CD14-positive monocyte (primary cell): ENCODE measurements at regions not wholly inside any gene's neighbourhood (a gene's known extent, or its start where the extent isn't known, plus 50 kb on each side); places are given as distances from the start of the nearest gene placed in this dataset.

ENCODE experiments used
- DNase-seq, 3 donors: peaks; one replicate each; pipeline ENCODE4 v3.0.0-alpha.2; 2011 to 2022
- H2AFZ ChIP-seq: 2 replicates; pipeline ENCODE4 v1.6.0; 2012; ENCODE audit warnings: mild to moderate bottlenecking, low read depth, low read length, inconsistent platforms; ENCODE audit not compliant: insufficient read depth, poor library complexity, severe bottlenecking
- H3K27ac ChIP-seq, 2 donors: 1 replicate in 1 of 2; 2 replicates in 1 of 2; pipeline ENCODE4 v1.5.1; 2012 to 2013; ENCODE audit warnings: low read length in 2 of 2, control low read depth in 1 of 2, inconsistent platforms in 1 of 2, low read depth in 1 of 2, mild to moderate bottlenecking in 1 of 2
- H3K27me3 ChIP-seq, 2 donors: one replicate each; pipeline versions ENCODE4 v1.6.0 to v1.6.1; 2011 to 2013; ENCODE audit warnings: low read length in 2 of 2; ENCODE audit not compliant: control insufficient read depth in 2 of 2, insufficient read depth in 2 of 2
- H3K36me3 ChIP-seq, 2 donors: replicated peaks in 1 of 2; 1 replicate in 1 of 2; 2 replicates in 1 of 2; pipeline versions ENCODE4 v1.5.1 to v1.6.1; 2012 to 2013; ENCODE audit warnings: low read length in 2 of 2, control low read depth in 1 of 2, inconsistent platforms in 1 of 2, mild to moderate bottlenecking in 1 of 2; ENCODE audit not compliant: insufficient read depth in 2 of 2, control insufficient read depth in 1 of 2
- H3K4me1 ChIP-seq, 2 donors: 1 replicate in 1 of 2; 2 replicates in 1 of 2; pipeline versions ENCODE4 v1.5.1 to v1.6.1; 2012 to 2013; ENCODE audit warnings: low read length in 2 of 2, control low read depth in 1 of 2, inconsistent platforms in 1 of 2, mild to moderate bottlenecking in 1 of 2, moderate library complexity in 1 of 2; ENCODE audit not compliant: insufficient read depth in 2 of 2, control insufficient read depth in 1 of 2
- H3K4me2 ChIP-seq: replicated peaks from 2 replicates; pipeline ENCODE3; 2012; ENCODE audit warnings: low read length, moderate library complexity, mild to moderate bottlenecking; ENCODE audit not compliant: poor library complexity, severe bottlenecking; ENCODE audit errors: extremely low read depth
- H3K4me3 ChIP-seq, 3 experiments: fragments of 200-600 bp in 1 of 3; sonication (generic) in 1 of 3; replicated peaks in 1 of 3; 1 replicate in 2 of 3; 2 replicates in 1 of 3; pipeline ENCODE4 v1.5.1; 2011 to 2013; ENCODE audit warnings: low read length in 3 of 3, mild to moderate bottlenecking in 3 of 3, control low read depth in 2 of 3, low read depth in 2 of 3, inconsistent platforms in 1 of 3, moderate library complexity in 1 of 3
- H3K79me2 ChIP-seq: 2 replicates; pipeline ENCODE4 v1.6.0; 2012; ENCODE audit warnings: mild to moderate bottlenecking, control low read depth, inconsistent platforms, low read length, moderate library complexity; ENCODE audit not compliant: insufficient read depth
- H3K9ac ChIP-seq: 2 replicates; pipeline ENCODE4 v1.6.0; 2017; ENCODE audit warnings: low read length, mild to moderate bottlenecking; ENCODE audit not compliant: insufficient read depth, poor library complexity, severe bottlenecking
- H3K9me3 ChIP-seq, 2 donors: replicated peaks in 1 of 2; 1 replicate in 1 of 2; 2 replicates in 1 of 2; pipeline versions ENCODE4 v1.5.1 to v1.6.1; 2012 to 2013; ENCODE audit warnings: low read length in 2 of 2, control low read depth in 1 of 2; ENCODE audit not compliant: control insufficient read depth in 1 of 2, insufficient read depth in 1 of 2
- H4K20me1 ChIP-seq: 2 replicates; pipeline ENCODE4 v1.6.0; 2012; ENCODE audit warnings: mild to moderate bottlenecking, low read length, control low read depth, moderate library complexity; ENCODE audit not compliant: insufficient read depth
- H3K27ac Mint-ChIP-seq, 7 donors: one replicate each; pipeline ENCODE4 v1.8.0; 2020; ENCODE audit warnings: mild to moderate bottlenecking in 7 of 7, mixed read lengths in 7 of 7, moderate library complexity in 6 of 7, inconsistent platforms in 2 of 7
- H3K27me3 Mint-ChIP-seq, 3 donors: one replicate each; pipeline ENCODE4 v1.8.0; 2021 to 2022; ENCODE audit warnings: low read depth in 3 of 3, mild to moderate bottlenecking in 3 of 3, mixed read lengths in 3 of 3, moderate library complexity in 3 of 3, inconsistent platforms in 1 of 3
- H3K36me3 Mint-ChIP-seq, 2 donors: one replicate each; pipeline ENCODE4 v1.8.0; 2020; ENCODE audit warnings: mixed read lengths in 2 of 2, inconsistent platforms in 1 of 2, mild to moderate bottlenecking in 1 of 2
- H3K4me1 Mint-ChIP-seq: one replicate; pipeline ENCODE4 v1.8.0; 2020; ENCODE audit warnings: mild to moderate bottlenecking, mixed read lengths
- H3K4me3 Mint-ChIP-seq, 2 donors: one replicate each; pipeline ENCODE4 v1.8.0; 2020; ENCODE audit warnings: mild to moderate bottlenecking in 2 of 2, mixed read lengths in 2 of 2, moderate library complexity in 1 of 2
- H3K9me3 Mint-ChIP-seq, 7 donors: one replicate each; pipeline ENCODE4 v1.8.0; 2020 to 2022; ENCODE audit warnings: mixed read lengths in 7 of 7, mild to moderate bottlenecking in 6 of 7, moderate library complexity in 6 of 7, inconsistent platforms in 2 of 7
- CTCF ChIP-seq: fragments of 200-600 bp; IDR thresholded peaks from one replicate; pipeline ENCODE4 v1.8.0; 2022; ENCODE audit warnings: antibody characterized with exemption, mild to moderate bottlenecking
- WGBS: methylation state at CpG from one replicate; pipeline ENCODE4 v1.1.5; 2013; ENCODE audit warnings: missing lambda C conversion rate; ENCODE audit not compliant: insufficient coverage; 5-methylcytosine and 5-hydroxymethylcytosine counted together
- intact Hi-C, 2 donors: fragments of 100-400 bp; cut with micrococcal nuclease; formaldehyde crosslinking; loops; one replicate each; pipeline versions ENCODE4 v1.15.0 to v1.15.1; 2023

GRCh38 chr13:104295537-104295936 is 1229.3 kb upstream of the SLC10A2 start:
- Histone ChIP-seq H3K4me3 (no peak overlapping the region), H3K36me3 (no peaks in the 10 kb centered on the region), H3K4me2 (no peak overlapping the region), H3K4me1 (no peaks in the 10 kb centered on the region), H4K20me1 (no peaks in the 10 kb centered on the region), H2AFZ (no peak overlapping the region), H3K27ac (no peak overlapping the region), H3K79me2 (no peaks in the 10 kb centered on the region), H3K27me3 (no peaks in the 10 kb centered on the region), H3K9me3 (peaks cover 0 to 17% of the 10 kb centered on the region in 2 donors), H3K9ac (no peak overlapping the region)
- no peak for DNase-seq
- 100% methylated on average over 2 of the region's 5 CpGs for WGBS
- no peaks in the 10 kb centered on the region for H3K36me3 Mint-ChIP-seq
- H3K27ac Mint-ChIP-seq = no peak overlapping the region
- no peak overlapping the region for H3K4me3 Mint-ChIP-seq
- peaks cover 0 to 6% (median 2%) of the 10 kb centered on the region in 7 donors for H3K9me3 Mint-ChIP-seq
- H3K27me3 Mint-ChIP-seq = peaks cover 0 to 2% (median 0%) of the 10 kb centered on the region in 3 donors
- TF ChIP-seq CTCF = no peak
- intact Hi-C loops = no loop called here
- H3K4me1 Mint-ChIP-seq = no peaks in the 10 kb centered on the region

DNA sequence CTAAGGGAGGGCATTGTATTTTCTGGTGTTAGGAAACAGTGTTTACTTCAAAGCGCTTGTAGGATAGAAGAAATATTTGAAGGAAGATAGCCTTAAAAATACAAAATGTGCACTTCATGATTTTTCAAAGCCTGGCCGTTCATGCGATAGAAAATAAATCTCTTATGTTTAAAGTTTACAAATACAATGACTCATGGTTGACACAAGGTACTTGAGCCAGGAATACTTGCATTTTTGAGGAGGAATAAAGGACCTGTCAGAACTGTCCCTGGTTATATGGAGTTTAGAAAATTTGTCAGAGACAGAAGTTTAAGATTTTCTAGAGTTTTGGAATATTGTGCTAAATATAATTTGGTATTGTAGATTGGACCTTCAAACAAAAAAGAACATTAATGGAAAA is 1223.2 kb upstream of the SLC10A2 start:
- Histone ChIP-seq H3K36me3 (no peaks in the 10 kb centered on the region), H3K9me3 (no peaks in the 10 kb centered on the region), H3K4me2 (no peak overlapping the region), H3K79me2 (no peaks in the 10 kb centered on the region), H3K9ac (no peak overlapping the region), H2AFZ (no peak overlapping the region), H3K27ac (no peak overlapping the region), H3K27me3 (no peaks in the 10 kb centered on the region), H4K20me1 (no peaks in the 10 kb centered on the region), H3K4me3 (no peak overlapping the region), H3K4me1 (no peaks in the 10 kb centered on the region)
- WGBS = no CpG with 5 or more reads among the region's 3 CpGs
- Mint-ChIP-seq H3K4me1 (no peaks in the 10 kb centered on the region), H3K36me3 (no peaks in the 10 kb centered on the region), H3K9me3 (peaks cover 0 to 5% (median 2%) of the 10 kb centered on the region in 7 donors), H3K4me3 (no peak overlapping the region), H3K27me3 (peaks cover 0 to 2% (median 0%) of the 10 kb centered on the region in 3 donors), H3K27ac (no peak overlapping the region)
- intact Hi-C loops = no loop called here
- TF ChIP-seq CTCF = no peak
- no peak for DNase-seq
